Suprapubic skin (tissue), 4 donors: ENCODE measurements at regions not wholly inside any gene's neighbourhood (a gene's known extent, or its start where the extent isn't known, plus 50 kb on each side); places are given as distances from the start of the nearest gene placed in this dataset.

Source experiments
- DNase-seq, 2 donors: peaks; one replicate each; pipeline ENCODE4 v3.0.0-alpha.2; 2019; ENCODE audit warnings: low spot score in 2 of 2
- H3K27ac ChIP-seq: fragments of 200-600 bp; sonication (generic); one replicate; pipeline ENCODE4 v1.5.1; 2019
- H3K27me3 ChIP-seq: fragments of 200-600 bp; sonication (generic); one replicate; pipeline ENCODE4 v1.5.1; 2019
- H3K36me3 ChIP-seq: fragments of 200-600 bp; sonication (generic); one replicate; pipeline ENCODE4 v1.5.1; 2019
- H3K4me1 ChIP-seq: fragments of 200-600 bp; sonication (generic); one replicate; pipeline ENCODE4 v1.5.1; 2019
- H3K4me3 ChIP-seq: fragments of 200-600 bp; sonication (generic); one replicate; pipeline ENCODE4 v1.5.1; 2019; ENCODE audit warnings: mild to moderate bottlenecking
- H3K9me3 ChIP-seq: fragments of 200-600 bp; sonication (generic); one replicate; pipeline ENCODE4 v1.5.1; 2019
- CTCF ChIP-seq, 2 donors: fragments of 200-600 bp in 1 of 2; fragments of 450-650 bp in 1 of 2; sonication (generic) in 1 of 2; IDR thresholded peaks; one replicate each; pipeline ENCODE4 v1.5.1; 2016 to 2019; ENCODE audit warnings: antibody characterized with exemption in 2 of 2, mild to moderate bottlenecking in 1 of 2, moderate library complexity in 1 of 2
- EP300 ChIP-seq: sonication (generic); formaldehyde crosslinking; IDR thresholded peaks from one replicate; pipeline ENCODE4 v1.6.1; 2017; ENCODE audit warnings: antibody characterized with exemption
- POLR2A ChIP-seq, 2 donors: fragments of 450-650 bp; IDR thresholded peaks; one replicate each; pipeline ENCODE4 v1.6.1; 2017; ENCODE audit warnings: antibody characterized with exemption in 2 of 2, mild to moderate bottlenecking in 2 of 2, moderate library complexity in 2 of 2
- POLR2AphosphoS5 ChIP-seq, 3 donors: sonication (generic); formaldehyde crosslinking; IDR thresholded peaks; one replicate each; pipeline ENCODE4 v1.6.1; 2017; ENCODE audit warnings: antibody characterized with exemption in 3 of 3
- WGBS: methylation state at CpG from one replicate; pipeline ENCODE4 v1.1.5; 2018; 5-methylcytosine and 5-hydroxymethylcytosine counted together

GRCh38 chr20:60506061-60506460 is 547.8 kb downstream of the CDH26 start:
- no peak for DNase-seq
- no peak for TF ChIP-seq POLR2AphosphoS5 (IDR thresholded peaks at IDR 0.05)
- no peak for TF ChIP-seq CTCF (IDR thresholded peaks at IDR 0.05)
- TF ChIP-seq EP300, result no peak
- TF ChIP-seq POLR2A (IDR thresholded peaks at IDR 0.05), result no peak

GRCh38 chr20:60507087-60507694 is 549.0 kb downstream of the CDH26 start:
- no peak overlapping the region for H3K27ac ChIP-seq
- no peaks in the 10 kb centered on the region for H3K4me1 ChIP-seq
- H3K36me3 ChIP-seq, result no peaks in the 10 kb centered on the region
- no peak overlapping the region for H3K4me3 ChIP-seq
- H3K27me3 ChIP-seq, result peaks cover 14% of the 10 kb centered on the region
- no peaks in the 10 kb centered on the region for H3K9me3 ChIP-seq
- TF ChIP-seq POLR2AphosphoS5 (IDR thresholded peaks at IDR 0.05), result no peak
- TF ChIP-seq POLR2A (IDR thresholded peaks at IDR 0.05), result no peak
- TF ChIP-seq CTCF (IDR thresholded peaks at IDR 0.05), result no peak
- no peak for TF ChIP-seq EP300
- no peak for DNase-seq
- WGBS, result 65% methylated on average over 9 of the region's 9 CpGs

More at GRCh38 chr20:60506061-60506460, 547.8 kb downstream of the CDH26 start:
- Histone ChIP-seq H3K36me3 (no peaks in the 10 kb centered on the region), H3K4me3 (no peak overlapping the region), H3K4me1 (no peaks in the 10 kb centered on the region), H3K27ac (no peak overlapping the region), H3K9me3 (no peaks in the 10 kb centered on the region), H3K27me3 (peaks cover 14% of the 10 kb centered on the region)
- WGBS, result 50% methylated on average over 3 of the region's 3 CpGs

GRCh38 chr20:60509407-60509806 is 551.2 kb downstream of the CDH26 start:
- H3K27me3 ChIP-seq, result peaks cover 11% of the 10 kb centered on the region
- DNase-seq, result no peak
- TF ChIP-seq POLR2A (IDR thresholded peaks at IDR 0.05) (no peak), POLR2AphosphoS5 (IDR thresholded peaks at IDR 0.05) (no peak), EP300 (no peak), CTCF (IDR thresholded peaks at IDR 0.05) (no peak)
- no peaks in the 10 kb centered on the region for H3K4me1 ChIP-seq
- no peaks in the 10 kb centered on the region for H3K9me3 ChIP-seq
- no peak overlapping the region for H3K4me3 ChIP-seq
- H3K27ac ChIP-seq, result no peak overlapping the region
- no peaks in the 10 kb centered on the region for H3K36me3 ChIP-seq
- 78% methylated on average over 4 of the region's 4 CpGs for WGBS

GRCh38 chr20:60510356-60510755 is 552.1 kb downstream of the CDH26 start:
- Histone ChIP-seq H3K4me1 (no peaks in the 10 kb centered on the region), H3K27ac (no peak overlapping the region), H3K36me3 (no peaks in the 10 kb centered on the region), H3K27me3 (peaks cover 11% of the 10 kb centered on the region), H3K4me3 (no peak overlapping the region), H3K9me3 (no peaks in the 10 kb centered on the region)
- WGBS, result 81% methylated on average over 4 of the region's 4 CpGs
- no peak for TF ChIP-seq POLR2A (IDR thresholded peaks at IDR 0.05)
- no peak for DNase-seq

- H3K27ac ChIP-seq, result no peak overlapping the region
- no peaks in the 10 kb centered on the region for H3K4me1 ChIP-seq
- no peaks in the 10 kb centered on the region for H3K9me3 ChIP-seq
- 48% methylated on average over 4 of the region's 4 CpGs for WGBS
- no peak for TF ChIP-seq POLR2A (IDR thresholded peaks at IDR 0.05)
- no peak for TF ChIP-seq POLR2AphosphoS5 (IDR thresholded peaks at IDR 0.05)
- TF ChIP-seq CTCF (IDR thresholded peaks at IDR 0.05), result no peak
- TF ChIP-seq EP300, result no peak
- H3K27me3 ChIP-seq, result peaks cover 8% of the 10 kb centered on the region
- DNase-seq, result no peak
- no peaks in the 10 kb centered on the region for H3K36me3 ChIP-seq
- H3K4me3 ChIP-seq, result no peak overlapping the region
Measured at GRCh38 chr20:60512443-60512842, 554.2 kb downstream of the CDH26 start.

GRCh38 chr20:60513141-60513540 is 554.9 kb downstream of the CDH26 start:
- peaks cover 6% of the 10 kb centered on the region for H3K27me3 ChIP-seq
- WGBS, result 52% methylated on average over 3 of the region's 3 CpGs
- no peaks in the 10 kb centered on the region for H3K9me3 ChIP-seq
- no peak for DNase-seq
- TF ChIP-seq CTCF (IDR thresholded peaks at IDR 0.05) (no peak), POLR2A (IDR thresholded peaks at IDR 0.05) (no peak), POLR2AphosphoS5 (IDR thresholded peaks at IDR 0.05) (no peak), EP300 (no peak)
- H3K4me1 ChIP-seq, result no peaks in the 10 kb centered on the region
- no peaks in the 10 kb centered on the region for H3K36me3 ChIP-seq
- H3K27ac ChIP-seq, result no peak overlapping the region
- H3K4me3 ChIP-seq, result no peak overlapping the region
